Lung (tissue), 11 donors: ENCODE measurements at regions not wholly inside any gene's neighbourhood (a gene's known extent, or its start where the extent isn't known, plus 50 kb on each side); places are given as distances from the start of the nearest gene placed in this dataset.

Experiments used
- ATAC-seq: fragments of 200-7000 bp; cut with Tn5 transposase; one replicate; pipeline ENCODE4 v1.9.1; 2020; ENCODE audit warnings: moderate number of reproducible peaks; ENCODE audit not compliant: insufficient read depth, low FRiP score
- DNase-seq, 3 donors: peaks; one replicate each; pipeline ENCODE4 v3.0.0-alpha.2; 2013 to 2017
- H3K27ac ChIP-seq, 2 donors: one replicate each; pipeline ENCODE4 v1.5.1; 2013; ENCODE audit warnings: mild to moderate bottlenecking in 2 of 2, moderate library complexity in 2 of 2, control low read depth in 1 of 2, inconsistent platforms in 1 of 2, low read depth in 1 of 2, low read length in 1 of 2
- H3K27me3 ChIP-seq, 3 donors: one replicate each; pipeline ENCODE4 v1.5.1; 2013; ENCODE audit warnings: low read length in 2 of 3; ENCODE audit not compliant: control insufficient read depth in 3 of 3, insufficient read depth in 3 of 3
- H3K36me3 ChIP-seq, 4 donors: one replicate each; pipeline ENCODE4 v1.5.1; 2013; ENCODE audit warnings: low read length in 4 of 4, mild to moderate bottlenecking in 1 of 4, moderate library complexity in 1 of 4; ENCODE audit not compliant: control insufficient read depth in 4 of 4, insufficient read depth in 4 of 4
- H3K4me1 ChIP-seq, 5 donors: one replicate each; pipeline ENCODE4 v1.5.1; 2013; ENCODE audit warnings: low read length in 5 of 5, mild to moderate bottlenecking in 2 of 5, moderate library complexity in 1 of 5; ENCODE audit not compliant: control insufficient read depth in 5 of 5, insufficient read depth in 5 of 5
- H3K4me3 ChIP-seq: one replicate; pipeline ENCODE4 v1.5.1; 2013; ENCODE audit warnings: mild to moderate bottlenecking, control low read depth, moderate library complexity
- H3K9ac ChIP-seq, 2 donors: one replicate each; pipeline ENCODE4 v1.5.1; 2013; ENCODE audit warnings: low read length in 2 of 2, control low read depth in 1 of 2; ENCODE audit not compliant: insufficient read depth in 1 of 2
- H3K9me3 ChIP-seq, 4 donors: one replicate each; pipeline ENCODE4 v1.5.1; 2013; ENCODE audit warnings: low read length in 3 of 4, mild to moderate bottlenecking in 1 of 4, moderate library complexity in 1 of 4; ENCODE audit not compliant: control insufficient read depth in 4 of 4, insufficient read depth in 3 of 4
- WGBS, 2 donors: extraction: QIAGEN DNeasy Blood & Tissue Kit; methylation state at CpG; one replicate each; pipeline ENCODE4 v1.1.7; 2013; 5-methylcytosine and 5-hydroxymethylcytosine counted together
- TF ChIP-seq, protein P1 (sequence below): IDR thresholded peaks from 2 replicates; pipeline ENCODE4 v1.5.1; 2012; ENCODE audit warnings: mild to moderate bottlenecking; ENCODE audit errors: control extremely low read depth, extremely low read depth
- donor health status: control.
- donor health status: control.
- donor health status: Bipolar disorder and iron deficiency.
- donor health status: healthy.
- donor health status: DM: yes; HTN: yes; CAD: no.

DNA sequence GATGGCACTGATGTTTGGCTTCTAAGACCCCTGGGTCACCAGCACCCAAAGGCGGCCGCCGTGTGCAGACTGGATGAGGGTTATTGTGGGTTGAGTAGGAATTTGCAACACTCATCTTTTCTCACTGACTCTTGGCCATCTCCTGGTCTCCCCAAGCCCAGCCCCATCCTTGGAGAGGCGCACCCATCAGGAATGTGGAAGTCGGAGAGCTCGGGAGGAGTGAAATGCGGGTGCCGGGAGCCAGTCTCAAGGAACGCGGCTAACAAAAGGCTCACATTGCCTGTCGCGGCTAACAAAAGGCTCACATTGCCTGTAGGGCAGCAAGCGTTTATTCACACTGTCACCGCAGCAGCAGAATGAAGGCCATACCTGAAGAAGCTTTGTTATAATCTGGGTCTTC, 248.6 kb downstream of the FOXL1 start:
- H3K4me3 ChIP-seq: no peak overlapping the region
- peaks cover 0 to 29% (median 21%) of the 10 kb centered on the region in 3 donors for H3K27me3 ChIP-seq
- TF ChIP-seq, protein P1, sequence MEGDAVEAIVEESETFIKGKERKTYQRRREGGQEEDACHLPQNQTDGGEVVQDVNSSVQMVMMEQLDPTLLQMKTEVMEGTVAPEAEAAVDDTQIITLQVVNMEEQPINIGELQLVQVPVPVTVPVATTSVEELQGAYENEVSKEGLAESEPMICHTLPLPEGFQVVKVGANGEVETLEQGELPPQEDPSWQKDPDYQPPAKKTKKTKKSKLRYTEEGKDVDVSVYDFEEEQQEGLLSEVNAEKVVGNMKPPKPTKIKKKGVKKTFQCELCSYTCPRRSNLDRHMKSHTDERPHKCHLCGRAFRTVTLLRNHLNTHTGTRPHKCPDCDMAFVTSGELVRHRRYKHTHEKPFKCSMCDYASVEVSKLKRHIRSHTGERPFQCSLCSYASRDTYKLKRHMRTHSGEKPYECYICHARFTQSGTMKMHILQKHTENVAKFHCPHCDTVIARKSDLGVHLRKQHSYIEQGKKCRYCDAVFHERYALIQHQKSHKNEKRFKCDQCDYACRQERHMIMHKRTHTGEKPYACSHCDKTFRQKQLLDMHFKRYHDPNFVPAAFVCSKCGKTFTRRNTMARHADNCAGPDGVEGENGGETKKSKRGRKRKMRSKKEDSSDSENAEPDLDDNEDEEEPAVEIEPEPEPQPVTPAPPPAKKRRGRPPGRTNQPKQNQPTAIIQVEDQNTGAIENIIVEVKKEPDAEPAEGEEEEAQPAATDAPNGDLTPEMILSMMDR: no peak
- H3K36me3 ChIP-seq: no peaks in the 10 kb centered on the region
- ATAC-seq (no peak), DNase-seq (no peak)
- no peak overlapping the region for H3K27ac ChIP-seq
- no peak overlapping the region for H3K9ac ChIP-seq
- H3K9me3 ChIP-seq: no peaks in the 10 kb centered on the region
- H3K4me1 ChIP-seq: no peaks in the 10 kb centered on the region
- WGBS, 2 donors: 34 to 43% methylated on average over 14 of the region's 14 CpGs

DNA sequence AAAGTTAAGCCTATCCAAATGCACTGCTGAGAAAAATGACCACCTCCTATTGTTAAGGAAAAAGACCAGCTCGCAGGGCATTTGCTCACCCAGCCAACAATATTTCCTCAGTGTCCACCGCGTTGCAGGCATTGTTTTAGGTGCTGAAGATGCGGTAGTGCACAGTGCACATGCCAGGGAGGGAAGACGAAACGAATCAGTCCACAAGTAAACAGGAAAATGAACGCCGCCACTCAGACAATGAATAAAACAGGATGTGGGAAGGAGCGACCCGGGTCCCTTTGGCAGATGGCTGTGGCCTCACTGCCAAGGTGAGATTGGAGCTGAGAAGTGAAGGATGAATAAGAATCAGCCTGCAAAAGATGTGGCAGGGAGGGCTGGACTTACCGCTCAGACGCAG, 249.2 kb downstream of the FOXL1 start:
- ATAC-seq: no peak
- TF ChIP-seq, protein P1: no peak

DNA sequence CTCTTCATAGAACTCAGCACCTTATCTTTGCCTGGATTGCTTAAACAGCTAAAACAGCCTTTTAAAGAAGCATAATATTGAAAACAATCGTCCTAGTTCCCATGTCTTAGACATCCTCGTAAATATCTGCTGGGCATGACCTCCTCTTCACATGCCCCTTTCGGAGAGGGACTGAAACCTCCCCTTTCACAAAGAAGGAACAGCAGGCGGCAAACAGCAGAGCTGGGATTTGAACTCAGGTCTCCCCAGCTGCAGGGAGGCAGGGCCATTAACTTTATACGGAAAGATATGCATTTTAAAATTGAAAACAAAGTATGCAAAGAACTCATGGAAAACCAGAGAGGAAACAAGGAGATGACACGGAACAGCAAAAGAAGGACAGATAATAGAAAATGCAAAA, 249.9 kb downstream of the FOXL1 start:
- Histone ChIP-seq H3K4me3 (no peak overlapping the region), H3K9ac (no peak overlapping the region), H3K27me3 (peaks cover 0 to 29% (median 21%) of the 10 kb centered on the region in 3 donors), H3K4me1 (peaks cover 0 to 2% (median 0%) of the 10 kb centered on the region in 5 donors), H3K9me3 (no peaks in the 10 kb centered on the region), H3K36me3 (no peaks in the 10 kb centered on the region), H3K27ac (no peak overlapping the region)
- TF ChIP-seq, protein P1: no peak
- no peak for ATAC-seq
- DNase-seq: no peak
- 82 to 84% methylated on average over 6 of the region's 6 CpGs for WGBS, 2 donors

More for the DNA sequence above, 249.2 kb downstream of the FOXL1 start:
- Histone ChIP-seq H3K4me1 (no peaks in the 10 kb centered on the region), H3K36me3 (no peaks in the 10 kb centered on the region), H3K9ac (no peak overlapping the region), H3K9me3 (no peaks in the 10 kb centered on the region), H3K27me3 (peaks cover 0 to 29% (median 21%) of the 10 kb centered on the region in 3 donors), H3K27ac (no peak overlapping the region), H3K4me3 (no peak overlapping the region)
- DNase-seq: peak in 1 of 3 donors; percentile 24
- 17 to 28% methylated on average over 12 of the region's 12 CpGs for WGBS, 2 donors

DNA sequence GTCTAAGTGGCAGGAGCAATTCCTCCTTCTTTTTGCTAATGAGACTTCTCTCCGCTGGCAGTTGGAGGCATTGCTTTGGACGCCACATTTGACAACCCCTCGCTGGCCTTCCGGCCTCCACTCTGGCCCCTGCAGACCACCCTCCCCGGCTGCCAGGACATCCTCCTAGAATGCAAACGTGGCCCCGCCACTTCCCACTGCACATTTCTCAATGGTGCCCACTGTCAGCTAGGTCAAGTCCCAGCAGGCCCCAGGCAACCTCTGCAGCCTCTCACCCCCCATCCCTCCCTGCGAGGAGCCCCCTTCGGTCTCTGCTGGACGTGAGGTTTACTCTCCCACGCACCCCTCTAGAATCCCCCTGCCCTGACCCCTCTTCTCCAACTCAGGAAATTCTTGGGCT, 250.3 kb downstream of the FOXL1 start:
- H3K9me3 ChIP-seq: no peaks in the 10 kb centered on the region
- H3K4me3 ChIP-seq: no peak overlapping the region
- no peaks in the 10 kb centered on the region for H3K36me3 ChIP-seq
- no peak for ATAC-seq
- no peak overlapping the region for H3K27ac ChIP-seq
- H3K27me3 ChIP-seq: peaks cover 0 to 29% (median 21%) of the 10 kb centered on the region in 3 donors
- no peak for DNase-seq
- TF ChIP-seq, protein P1: no peak
- peaks cover 0 to 5% (median 2%) of the 10 kb centered on the region in 5 donors for H3K4me1 ChIP-seq
- 81 to 82% methylated on average over 11 of the region's 11 CpGs for WGBS, 2 donors
- no peak overlapping the region for H3K9ac ChIP-seq
